GM10248 (cell line): ENCODE measurements at regions not wholly inside any gene's neighbourhood (a gene's known extent, or its start where the extent isn't known, plus 50 kb on each side); places are given as distances from the start of the nearest gene placed in this dataset.

Experiments used
- CTCF ChIA-PET: fragments of 300-600 bp; sonication (Branson Sonifier 250); formaldehyde crosslinking; extraction: SDS; loops from one replicate; lab custom pipeline; 2021; ENCODE audit warnings: antibody characterized with exemption; lab: Yijun Ruan, JAX
- POLR2A ChIA-PET: fragments of 350-650 bp; sonication (Branson Sonifier 250); formaldehyde crosslinking; extraction: SDS; loops from one replicate; lab custom pipeline; 2020; ENCODE audit warnings: antibody characterized with exemption; lab: Yijun Ruan, JAX
- DNase-seq: peaks from one replicate; pipeline ENCODE4 v3.0.0; 2012; ENCODE audit errors: extremely low spot score
- CTCF ChIP-seq: IDR thresholded peaks from 2 replicates; pipeline ENCODE4 v1.5.1; 2012; ENCODE audit warnings: mild to moderate bottlenecking, low read depth; ENCODE audit errors: extremely low read depth, missing control alignments, control extremely low read depth

- ChIA-PET CTCF (no interaction called here), POLR2A (no interaction called here)
- no peak for DNase-seq
- peak; percentile 33 for TF ChIP-seq CTCF
Observed at GRCh38 chr5:24110004-24110615, 534.7 kb downstream of the CDH10 start.

DNA sequence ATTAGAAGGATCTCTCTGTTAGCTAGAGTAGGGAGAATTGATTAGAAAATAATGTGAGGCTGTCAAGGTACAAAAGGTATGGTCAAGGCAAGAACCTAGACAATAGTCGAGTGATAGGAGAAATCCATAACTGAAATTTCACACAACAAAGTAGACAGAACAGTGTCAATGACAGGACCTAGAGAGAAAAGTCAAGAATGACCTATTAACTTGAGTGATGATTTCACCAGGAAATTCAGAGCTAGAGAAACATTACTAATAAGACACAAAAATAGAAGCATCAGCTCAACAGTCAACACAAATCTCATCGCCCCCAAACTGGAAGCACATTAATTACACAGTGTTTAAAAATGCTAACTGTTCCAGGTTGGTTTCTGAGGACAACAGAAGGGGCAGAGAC lies 532.4 kb downstream of the CDH10 start:
- DNase-seq, result no peak
- POLR2A ChIA-PET, result no interaction called here
- CTCF ChIA-PET, result interaction anchor here (1.1 to 1.8 kb wide), 3 partner anchors 9 to 11 kb away, joined by 3 read pairs; no protein-coding TSS in a partner anchor
- TF ChIP-seq CTCF, result no peak

DNA sequence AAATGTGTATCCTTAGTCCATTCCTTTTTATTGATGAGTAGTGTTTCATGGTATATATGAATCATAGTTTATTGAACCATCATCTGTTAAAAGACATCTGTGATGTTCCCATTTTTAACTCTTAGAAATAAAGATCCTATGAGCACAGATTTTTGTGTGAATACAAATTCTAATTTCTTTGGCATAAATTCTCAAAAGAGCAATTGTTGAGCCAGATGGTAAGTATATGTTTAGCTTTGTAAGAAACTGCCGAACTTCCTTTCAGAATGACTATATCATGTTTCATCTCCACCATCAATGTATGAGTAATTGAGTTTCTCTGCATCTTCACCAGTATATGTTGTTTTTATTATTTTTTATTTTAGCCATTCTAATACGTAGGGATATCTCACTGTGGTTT lies 526.4 kb downstream of the CDH10 start:
- CTCF ChIA-PET, result no interaction called here
- POLR2A ChIA-PET, result no interaction called here
- TF ChIP-seq CTCF, result no peak
- no peak for DNase-seq

- no peak for TF ChIP-seq CTCF
- POLR2A ChIA-PET, result no interaction called here
- CTCF ChIA-PET, result no interaction called here
- DNase-seq, result no peak
Observed at GRCh38 chr5:24135536-24135935, 509.2 kb downstream of the CDH10 start.

DNA sequence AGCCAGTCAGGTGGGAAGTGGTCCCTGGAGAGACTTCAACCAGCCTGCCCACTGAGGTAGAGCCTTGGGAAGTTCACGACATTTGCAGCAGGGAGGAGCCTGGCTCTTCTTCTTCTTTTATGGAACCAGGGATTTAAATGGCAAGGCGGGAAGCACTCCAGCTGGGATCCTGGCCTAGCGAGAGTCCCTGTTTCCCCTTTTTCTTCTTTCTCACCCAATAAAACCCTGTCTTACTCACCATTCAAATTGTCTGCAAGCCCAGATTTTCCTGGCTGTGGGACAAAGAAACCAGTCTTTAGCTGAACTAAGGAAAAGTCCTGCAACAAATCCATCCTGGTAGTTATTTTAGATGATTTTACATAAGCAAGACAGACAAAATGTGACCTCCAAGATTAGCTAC lies 503.7 kb downstream of the CDH10 start:
- ChIA-PET CTCF (no interaction called here), POLR2A (no interaction called here)
- no peak for DNase-seq
- no peak for TF ChIP-seq CTCF

GRCh38 chr5:24142341-24142740 lies 502.4 kb downstream of the CDH10 start:
- POLR2A ChIA-PET, result no interaction called here
- DNase-seq, result no peak
- no peak for TF ChIP-seq CTCF
- CTCF ChIA-PET, result no interaction called here

DNA sequence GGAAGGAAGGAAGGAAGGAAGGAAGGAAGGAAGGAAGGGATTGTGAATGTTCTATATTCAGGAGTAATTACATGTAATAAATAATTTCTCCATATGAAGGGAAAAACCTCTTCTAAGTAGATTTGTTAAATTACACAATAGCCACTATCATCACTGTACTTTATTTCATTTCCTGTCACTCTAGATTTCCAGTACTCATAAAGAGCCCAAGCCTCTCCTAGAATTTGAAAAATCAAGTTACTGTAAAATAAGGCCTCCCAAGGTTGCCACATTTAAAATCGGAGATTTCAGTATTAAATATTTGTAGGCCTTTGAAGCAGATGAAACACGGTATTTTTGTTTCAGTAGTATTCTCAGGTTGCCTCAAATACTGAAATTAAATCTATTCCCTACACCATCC lies 499.0 kb downstream of the CDH10 start:
- TF ChIP-seq CTCF, result no peak
- ChIA-PET POLR2A (no interaction called here), CTCF (no interaction called here)
- DNase-seq, result no peak
